ENCODE measurements at regions not wholly inside any gene's neighbourhood (a gene's known extent, or its start where the extent isn't known, plus 50 kb on each side); places are given as distances from the start of the nearest gene placed in this dataset.

- TF ChIP-seq CTCF (IDR thresholded peaks at IDR 0.05) (no peak), EP300 (IDR thresholded peaks at IDR 0.05; ENCODE audit: low read depth) (no peak), POLR2A (IDR thresholded peaks at IDR 0.05) (no peak), POLR2AphosphoS5 (IDR thresholded peaks at IDR 0.05) (no peak)
Measured at GRCh38 chr15:69805248-69805953, 292.3 kb downstream of the TLE3 start.
